ENCODE measurements at regions not wholly inside any gene's neighbourhood (a gene's known extent, or its start where the extent isn't known, plus 50 kb on each side); places are given as distances from the start of the nearest gene placed in this dataset.

DNA sequence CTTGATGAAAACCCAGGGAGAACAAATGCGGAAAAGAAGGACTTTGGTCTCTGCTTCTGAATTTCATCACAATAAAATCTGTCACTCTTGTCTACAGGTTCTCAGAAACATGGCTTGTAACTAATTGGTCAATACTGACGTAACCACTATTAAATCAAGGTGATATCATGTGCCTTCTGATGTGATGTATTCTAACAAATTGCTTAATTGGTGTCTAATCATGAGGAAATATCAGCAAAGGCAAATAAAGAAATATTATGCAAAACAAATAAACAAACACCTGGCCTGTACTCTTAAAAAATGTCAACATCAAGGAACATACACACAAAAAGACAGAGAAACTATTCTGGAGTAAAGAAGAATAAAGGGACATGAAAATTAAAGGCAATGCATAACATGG, 1165.0 kb downstream of the NXPH1 start:
- TF ChIP-seq CTCF (IDR thresholded peaks at IDR 0.05) (no peak), ETV6 (CRISPR knock-in tag; IDR thresholded peaks at IDR 0.05) (no peak), ZNF219 (CRISPR knock-in tag; IDR thresholded peaks at IDR 0.05; ENCODE audit: borderline replicate concordance) (no peak), ATF3 (CRISPR knock-in tag; conservative IDR thresholded peaks at IDR 0.05) (no peak), HMGA2 (CRISPR knock-in tag; IDR thresholded peaks at IDR 0.05) (no peak)

Measured in WTC11 (cell line).